Parathyroid adenoma (tissue), 2 donors: ENCODE measurements at regions not wholly inside any gene's neighbourhood (a gene's known extent, or its start where the extent isn't known, plus 50 kb on each side); places are given as distances from the start of the nearest gene placed in this dataset.

Experiments used
- H2AFZ ChIP-seq: fragments of 300-600 bp; sonication (generic); one replicate; pipeline ENCODE4 v1.7.0; 2017; ENCODE audit warnings: antibody characterized with exemption, mild to moderate bottlenecking
- H3K27ac ChIP-seq: fragments of 300-600 bp; sonication (generic); one replicate; pipeline ENCODE4 v1.7.0; 2017
- H3K27me3 ChIP-seq: fragments of 300-600 bp; sonication (generic); one replicate; pipeline ENCODE4 v1.7.0; 2017; ENCODE audit warnings: low read length; ENCODE audit not compliant: control insufficient read depth, insufficient read depth
- H3K36me3 ChIP-seq: fragments of 300-600 bp; sonication (generic); one replicate; pipeline ENCODE4 v1.7.0; 2017; ENCODE audit warnings: low read length; ENCODE audit not compliant: control insufficient read depth, insufficient read depth
- H3K4me1 ChIP-seq: fragments of 300-600 bp; sonication (generic); one replicate; pipeline ENCODE4 v1.7.0; 2017; ENCODE audit warnings: control low read depth
- H3K4me2 ChIP-seq: fragments of 300-600 bp; sonication (generic); one replicate; pipeline ENCODE4 v1.7.0; 2017; ENCODE audit warnings: low read length
- H3K4me3 ChIP-seq: fragments of 300-600 bp; sonication (generic); one replicate; pipeline ENCODE4 v1.7.0; 2017; ENCODE audit warnings: low read depth, low read length
- H3K79me2 ChIP-seq: fragments of 300-600 bp; sonication (generic); one replicate; pipeline ENCODE4 v1.7.0; 2017; ENCODE audit warnings: control low read depth
- H3K9ac ChIP-seq: fragments of 300-600 bp; sonication (generic); one replicate; pipeline ENCODE4 v1.7.0; 2017; ENCODE audit warnings: mild to moderate bottlenecking
- H3K9me3 ChIP-seq: fragments of 300-600 bp; sonication (generic); one replicate; pipeline ENCODE4 v1.7.0; 2017; ENCODE audit warnings: low read length; ENCODE audit not compliant: control insufficient read depth
- CTCF ChIP-seq: fragments of 300-600 bp; sonication (generic); IDR thresholded peaks from one replicate; pipeline ENCODE4 v1.7.0; 2017; ENCODE audit warnings: antibody characterized with exemption, mild to moderate bottlenecking
- donor health status: primary hyperparathyroidism.

- no peak for TF ChIP-seq CTCF
- Histone ChIP-seq H3K4me2 (no peak overlapping the region), H3K79me2 (no peaks in the 10 kb centered on the region), H3K9ac (no peak overlapping the region), H3K27ac (no peak overlapping the region), H2AFZ (no peak overlapping the region), H3K27me3 (no peaks in the 10 kb centered on the region), H3K4me1 (no peaks in the 10 kb centered on the region), H3K9me3 (no peaks in the 10 kb centered on the region), H3K4me3 (no peak overlapping the region), H3K36me3 (no peaks in the 10 kb centered on the region)
Observed at GRCh38 chr3:43173949-43174348, 68.1 kb upstream of the POMGNT2 start.

GRCh38 chr3:43171748-43172147 is 65.9 kb upstream of the POMGNT2 start:
- H3K36me3 ChIP-seq: no peaks in the 10 kb centered on the region
- no peak overlapping the region for H3K9ac ChIP-seq
- no peak overlapping the region for H3K27ac ChIP-seq
- no peaks in the 10 kb centered on the region for H3K27me3 ChIP-seq
- no peaks in the 10 kb centered on the region for H3K4me1 ChIP-seq
- no peak for TF ChIP-seq CTCF
- H3K79me2 ChIP-seq: no peaks in the 10 kb centered on the region
- H3K9me3 ChIP-seq: no peaks in the 10 kb centered on the region
- H3K4me2 ChIP-seq: no peak overlapping the region
- H2AFZ ChIP-seq: no peak overlapping the region
- no peak overlapping the region for H3K4me3 ChIP-seq

GRCh38 chr3:43170553-43170952 is 64.7 kb upstream of the POMGNT2 start:
- H3K27me3 ChIP-seq: no peaks in the 10 kb centered on the region
- no peaks in the 10 kb centered on the region for H3K4me1 ChIP-seq
- H3K4me2 ChIP-seq: no peak overlapping the region
- no peaks in the 10 kb centered on the region for H3K36me3 ChIP-seq
- no peaks in the 10 kb centered on the region for H3K9me3 ChIP-seq
- no peak overlapping the region for H3K27ac ChIP-seq
- TF ChIP-seq CTCF: no peak
- H2AFZ ChIP-seq: no peak overlapping the region
- H3K4me3 ChIP-seq: no peak overlapping the region
- no peaks in the 10 kb centered on the region for H3K79me2 ChIP-seq
- no peak overlapping the region for H3K9ac ChIP-seq

- Histone ChIP-seq H3K4me1 (no peaks in the 10 kb centered on the region), H3K27me3 (no peaks in the 10 kb centered on the region), H3K4me2 (no peak overlapping the region), H3K27ac (no peak overlapping the region), H3K9me3 (no peaks in the 10 kb centered on the region), H3K9ac (no peak overlapping the region), H3K4me3 (no peak overlapping the region), H2AFZ (no peak overlapping the region), H3K36me3 (no peaks in the 10 kb centered on the region), H3K79me2 (no peaks in the 10 kb centered on the region)
- TF ChIP-seq CTCF: no peak
Observed at GRCh38 chr3:43169987-43170386, 64.1 kb upstream of the POMGNT2 start.

GRCh38 chr3:43166406-43166805 is 60.5 kb upstream of the POMGNT2 start:
- Histone ChIP-seq H3K79me2 (no peaks in the 10 kb centered on the region), H3K4me2 (no peak overlapping the region), H3K9me3 (no peaks in the 10 kb centered on the region), H3K9ac (no peak overlapping the region), H2AFZ (no peak overlapping the region), H3K36me3 (no peaks in the 10 kb centered on the region), H3K4me3 (no peak overlapping the region), H3K4me1 (no peaks in the 10 kb centered on the region), H3K27ac (no peak overlapping the region), H3K27me3 (no peaks in the 10 kb centered on the region)
- no peak for TF ChIP-seq CTCF
